CD14-positive monocyte (primary cell): ENCODE measurements at regions not wholly inside any gene's neighbourhood (a gene's known extent, or its start where the extent isn't known, plus 50 kb on each side); places are given as distances from the start of the nearest gene placed in this dataset.
A peak's percentile ranks its signal among the peaks of the same experiment; 100 is the strongest.

Source experiments
- DNase-seq, 3 donors: peaks; one replicate each; pipeline ENCODE4 v3.0.0-alpha.2; 2011 to 2022
- H2AFZ ChIP-seq: 2 replicates; pipeline ENCODE4 v1.6.0; 2012; ENCODE audit warnings: mild to moderate bottlenecking, low read depth, low read length, inconsistent platforms; ENCODE audit not compliant: insufficient read depth, poor library complexity, severe bottlenecking
- H3K27ac ChIP-seq, 2 donors: 1 replicate in 1 of 2; 2 replicates in 1 of 2; pipeline ENCODE4 v1.5.1; 2012 to 2013; ENCODE audit warnings: low read length in 2 of 2, control low read depth in 1 of 2, inconsistent platforms in 1 of 2, low read depth in 1 of 2, mild to moderate bottlenecking in 1 of 2
- H3K27me3 ChIP-seq, 2 donors: one replicate each; pipeline versions ENCODE4 v1.6.0 to v1.6.1; 2011 to 2013; ENCODE audit warnings: low read length in 2 of 2; ENCODE audit not compliant: control insufficient read depth in 2 of 2, insufficient read depth in 2 of 2
- H3K36me3 ChIP-seq, 2 donors: replicated peaks in 1 of 2; 1 replicate in 1 of 2; 2 replicates in 1 of 2; pipeline versions ENCODE4 v1.5.1 to v1.6.1; 2012 to 2013; ENCODE audit warnings: low read length in 2 of 2, control low read depth in 1 of 2, inconsistent platforms in 1 of 2, mild to moderate bottlenecking in 1 of 2; ENCODE audit not compliant: insufficient read depth in 2 of 2, control insufficient read depth in 1 of 2
- H3K4me1 ChIP-seq, 2 donors: 1 replicate in 1 of 2; 2 replicates in 1 of 2; pipeline versions ENCODE4 v1.5.1 to v1.6.1; 2012 to 2013; ENCODE audit warnings: low read length in 2 of 2, control low read depth in 1 of 2, inconsistent platforms in 1 of 2, mild to moderate bottlenecking in 1 of 2, moderate library complexity in 1 of 2; ENCODE audit not compliant: insufficient read depth in 2 of 2, control insufficient read depth in 1 of 2
- H3K4me2 ChIP-seq: replicated peaks from 2 replicates; pipeline ENCODE3; 2012; ENCODE audit warnings: low read length, moderate library complexity, mild to moderate bottlenecking; ENCODE audit not compliant: poor library complexity, severe bottlenecking; ENCODE audit errors: extremely low read depth
- H3K4me3 ChIP-seq, 3 experiments: fragments of 200-600 bp in 1 of 3; sonication (generic) in 1 of 3; replicated peaks in 1 of 3; 1 replicate in 2 of 3; 2 replicates in 1 of 3; pipeline ENCODE4 v1.5.1; 2011 to 2013; ENCODE audit warnings: low read length in 3 of 3, mild to moderate bottlenecking in 3 of 3, control low read depth in 2 of 3, low read depth in 2 of 3, inconsistent platforms in 1 of 3, moderate library complexity in 1 of 3
- H3K79me2 ChIP-seq: 2 replicates; pipeline ENCODE4 v1.6.0; 2012; ENCODE audit warnings: mild to moderate bottlenecking, control low read depth, inconsistent platforms, low read length, moderate library complexity; ENCODE audit not compliant: insufficient read depth
- H3K9ac ChIP-seq: 2 replicates; pipeline ENCODE4 v1.6.0; 2017; ENCODE audit warnings: low read length, mild to moderate bottlenecking; ENCODE audit not compliant: insufficient read depth, poor library complexity, severe bottlenecking
- H3K9me3 ChIP-seq, 2 donors: replicated peaks in 1 of 2; 1 replicate in 1 of 2; 2 replicates in 1 of 2; pipeline versions ENCODE4 v1.5.1 to v1.6.1; 2012 to 2013; ENCODE audit warnings: low read length in 2 of 2, control low read depth in 1 of 2; ENCODE audit not compliant: control insufficient read depth in 1 of 2, insufficient read depth in 1 of 2
- H4K20me1 ChIP-seq: 2 replicates; pipeline ENCODE4 v1.6.0; 2012; ENCODE audit warnings: mild to moderate bottlenecking, low read length, control low read depth, moderate library complexity; ENCODE audit not compliant: insufficient read depth
- H3K27ac Mint-ChIP-seq, 7 donors: one replicate each; pipeline ENCODE4 v1.8.0; 2020; ENCODE audit warnings: mild to moderate bottlenecking in 7 of 7, mixed read lengths in 7 of 7, moderate library complexity in 6 of 7, inconsistent platforms in 2 of 7
- H3K27me3 Mint-ChIP-seq, 3 donors: one replicate each; pipeline ENCODE4 v1.8.0; 2021 to 2022; ENCODE audit warnings: low read depth in 3 of 3, mild to moderate bottlenecking in 3 of 3, mixed read lengths in 3 of 3, moderate library complexity in 3 of 3, inconsistent platforms in 1 of 3
- H3K36me3 Mint-ChIP-seq, 2 donors: one replicate each; pipeline ENCODE4 v1.8.0; 2020; ENCODE audit warnings: mixed read lengths in 2 of 2, inconsistent platforms in 1 of 2, mild to moderate bottlenecking in 1 of 2
- H3K4me1 Mint-ChIP-seq: one replicate; pipeline ENCODE4 v1.8.0; 2020; ENCODE audit warnings: mild to moderate bottlenecking, mixed read lengths
- H3K4me3 Mint-ChIP-seq, 2 donors: one replicate each; pipeline ENCODE4 v1.8.0; 2020; ENCODE audit warnings: mild to moderate bottlenecking in 2 of 2, mixed read lengths in 2 of 2, moderate library complexity in 1 of 2
- H3K9me3 Mint-ChIP-seq, 7 donors: one replicate each; pipeline ENCODE4 v1.8.0; 2020 to 2022; ENCODE audit warnings: mixed read lengths in 7 of 7, mild to moderate bottlenecking in 6 of 7, moderate library complexity in 6 of 7, inconsistent platforms in 2 of 7
- CTCF ChIP-seq: fragments of 200-600 bp; IDR thresholded peaks from one replicate; pipeline ENCODE4 v1.8.0; 2022; ENCODE audit warnings: antibody characterized with exemption, mild to moderate bottlenecking
- WGBS: methylation state at CpG from one replicate; pipeline ENCODE4 v1.1.5; 2013; ENCODE audit warnings: missing lambda C conversion rate; ENCODE audit not compliant: insufficient coverage; 5-methylcytosine and 5-hydroxymethylcytosine counted together
- intact Hi-C, 2 donors: fragments of 100-400 bp; cut with micrococcal nuclease; formaldehyde crosslinking; loops; one replicate each; pipeline versions ENCODE4 v1.15.0 to v1.15.1; 2023

- peaks cover 18 to 23% of the 10 kb centered on the region in 2 donors for H3K4me1 ChIP-seq
- H3K9me3 ChIP-seq, result no peaks in the 10 kb centered on the region
- H3K36me3 ChIP-seq, result no peaks in the 10 kb centered on the region
- no peak overlapping the region for H2AFZ ChIP-seq
- Mint-ChIP-seq H3K27ac (no peak overlapping the region), H3K4me1 (peaks cover 22% of the 10 kb centered on the region), H3K4me3 (no peak overlapping the region), H3K36me3 (no peaks in the 10 kb centered on the region), H3K9me3 (no peaks in the 10 kb centered on the region), H3K27me3 (peaks cover 0 to 3% (median 2%) of the 10 kb centered on the region in 3 donors)
- H3K27ac ChIP-seq, result no peak overlapping the region
- H3K27me3 ChIP-seq, result no peaks in the 10 kb centered on the region
- H3K9ac ChIP-seq, result no peak overlapping the region
- WGBS, result 91% methylated on average over 7 of the region's 8 CpGs
- TF ChIP-seq CTCF, result no peak
- no peaks in the 10 kb centered on the region for H3K79me2 ChIP-seq
- H4K20me1 ChIP-seq, result no peaks in the 10 kb centered on the region
- no peak overlapping the region for H3K4me2 ChIP-seq
- intact Hi-C loops, result no loop called here
- DNase-seq, result no peak
- H3K4me3 ChIP-seq, result no peak overlapping the region
These were observed 83.4 kb upstream of the PACRGL start for GRCh38 chr4:20616848-20617247.

- no peaks in the 10 kb centered on the region for H3K9me3 Mint-ChIP-seq
- no peak for TF ChIP-seq CTCF
- H3K4me1 ChIP-seq, result peaks cover 18 to 23% of the 10 kb centered on the region in 2 donors
- no peak overlapping the region for H3K9ac ChIP-seq
- peak overlapping the region; percentile 3 for H2AFZ ChIP-seq
- peaks cover 0 to 3% (median 2%) of the 10 kb centered on the region in 3 donors for H3K27me3 Mint-ChIP-seq
- no peaks in the 10 kb centered on the region for H3K36me3 ChIP-seq
- DNase-seq, result peak in 2 of 3 donors; percentile 8 to 21
- WGBS, result 0% methylated on average over 1 of the region's 10 CpGs
- intact Hi-C loops, result no loop called here
- H3K79me2 ChIP-seq, result no peaks in the 10 kb centered on the region
- peak overlapping the region; percentile 34 to 68 for H3K4me3 Mint-ChIP-seq
- no peaks in the 10 kb centered on the region for H3K27me3 ChIP-seq
- H4K20me1 ChIP-seq, result no peaks in the 10 kb centered on the region
- H3K27ac ChIP-seq, result peak overlapping the region in 1 of 2 donors; percentile 7
- no peaks in the 10 kb centered on the region for H3K9me3 ChIP-seq
- no peak overlapping the region for H3K4me2 ChIP-seq
- peak overlapping the region in 4 of 7 donors; percentile 3 to 70 (median 48) for H3K27ac Mint-ChIP-seq
- H3K36me3 Mint-ChIP-seq, result no peaks in the 10 kb centered on the region
- no peak overlapping the region for H3K4me3 ChIP-seq
- peaks cover 22% of the 10 kb centered on the region for H3K4me1 Mint-ChIP-seq
These were observed 82.4 kb upstream of the PACRGL start for GRCh38 chr4:20617678-20618396.
